Hippocampal formation (tissue), 2 donors: ENCODE measurements at regions not wholly inside any gene's neighbourhood (a gene's known extent, or its start where the extent isn't known, plus 50 kb on each side); places are given as distances from the start of the nearest gene placed in this dataset.
"Not testable (repeated sequence)": the region's sequence is repeated elsewhere in the genome, so short reads cannot be mapped to it uniquely, and the experiment has no call there.

Experiments
- DNase-seq, 2 donors: peaks; one replicate each; lab custom pipeline; 2025; lab: John Stamatoyannopoulos, UW

GRCh38 chr16:49940464-49941224 is 84.4 kb upstream of the CNEP1R1 start:
- DNase-seq = no peak

GRCh38 chr16:49944221-49944620 is 80.8 kb upstream of the CNEP1R1 start:
- DNase-seq = no peak

DNA sequence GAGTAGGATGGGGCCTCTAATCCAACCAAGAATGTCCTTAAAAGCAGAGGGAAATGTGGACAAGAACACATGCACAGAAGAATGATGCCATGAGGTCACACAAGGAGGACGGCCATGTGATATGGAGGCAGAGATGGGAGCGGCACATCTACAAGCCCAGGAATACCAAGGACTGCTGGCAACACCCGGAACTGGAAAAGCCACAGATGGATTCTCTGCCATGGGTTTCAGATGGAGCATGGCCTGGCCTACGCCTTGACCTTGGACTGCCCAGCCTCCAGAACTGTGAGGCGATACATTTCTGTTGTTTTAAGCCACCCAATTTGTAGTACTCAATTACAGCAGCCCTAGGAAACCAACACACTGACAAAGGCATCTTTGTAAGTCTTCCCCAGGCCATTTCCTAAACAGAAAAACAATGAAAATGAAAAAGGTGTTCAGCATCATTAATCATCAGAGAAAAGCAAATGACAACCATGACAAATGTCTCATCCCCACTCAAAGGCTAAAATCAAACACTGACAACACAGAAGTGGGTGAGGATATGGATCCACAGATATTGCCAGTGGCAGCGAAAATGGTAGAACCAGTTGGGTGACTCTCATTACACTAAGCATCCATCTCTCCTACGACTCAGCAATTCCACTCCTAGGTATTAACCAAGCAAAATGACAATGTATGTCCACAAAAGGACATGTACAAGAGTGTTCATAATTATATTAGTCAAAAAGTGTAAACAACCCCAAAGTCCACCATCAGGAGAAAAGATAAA is 76.9 kb upstream of the CNEP1R1 start:
- no peak for DNase-seq

DNA sequence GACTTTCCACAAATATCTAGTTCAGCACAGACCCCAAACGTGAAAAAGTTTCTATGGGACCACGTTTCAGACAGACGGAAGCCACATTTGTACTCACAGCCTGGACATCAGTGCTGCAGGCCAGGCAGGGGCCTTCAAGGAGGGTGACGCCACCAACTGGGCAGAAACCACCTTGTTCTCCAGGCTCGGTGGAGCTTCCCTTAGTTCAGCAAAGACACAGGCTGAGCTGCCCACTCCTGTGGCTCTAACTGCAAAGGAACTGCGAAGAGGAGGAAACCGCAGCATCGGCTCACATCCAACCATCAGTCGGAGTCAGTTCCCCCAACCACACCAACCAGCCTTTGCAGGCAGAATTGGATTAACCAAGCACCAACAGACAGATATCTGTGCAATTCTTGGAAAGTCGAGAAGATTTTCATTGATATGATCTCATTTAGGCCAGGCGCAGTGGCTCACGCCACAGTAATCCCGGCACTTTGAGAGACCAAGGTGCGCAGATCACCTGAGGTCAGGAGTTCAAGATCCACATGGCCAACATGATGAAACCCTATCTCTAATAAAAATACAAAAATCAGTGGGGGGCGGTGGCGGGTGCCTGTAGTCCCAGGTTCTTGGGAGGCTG is 73.3 kb upstream of the CNEP1R1 start:
- DNase-seq = no peak

GRCh38 chr16:49952386-49952785 is 72.6 kb upstream of the CNEP1R1 start:
- no peak for DNase-seq

- no peak for DNase-seq
These were observed 71.9 kb upstream of the CNEP1R1 start for GRCh38 chr16:49953090-49953489.

DNA sequence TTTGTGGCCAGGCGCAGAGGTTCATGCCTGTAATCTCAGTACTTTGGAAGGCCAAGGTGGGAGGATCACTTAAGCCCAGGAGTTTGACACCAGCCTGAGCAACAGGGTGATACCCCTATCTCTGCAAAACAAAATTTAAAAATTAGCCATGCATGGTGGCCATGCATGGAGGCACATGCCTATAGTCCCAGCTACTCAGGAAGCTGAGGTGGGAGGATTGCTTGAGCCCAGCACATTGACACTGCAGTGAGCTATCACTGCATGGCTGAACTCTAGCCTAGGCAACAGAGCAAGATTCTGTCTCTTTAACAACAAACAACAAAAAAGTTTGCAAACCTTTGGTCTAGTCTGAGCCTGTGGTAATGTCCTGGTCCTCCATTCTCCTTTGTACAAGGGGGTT is 69.2 kb upstream of the CNEP1R1 start:
- no peak for DNase-seq

DNA sequence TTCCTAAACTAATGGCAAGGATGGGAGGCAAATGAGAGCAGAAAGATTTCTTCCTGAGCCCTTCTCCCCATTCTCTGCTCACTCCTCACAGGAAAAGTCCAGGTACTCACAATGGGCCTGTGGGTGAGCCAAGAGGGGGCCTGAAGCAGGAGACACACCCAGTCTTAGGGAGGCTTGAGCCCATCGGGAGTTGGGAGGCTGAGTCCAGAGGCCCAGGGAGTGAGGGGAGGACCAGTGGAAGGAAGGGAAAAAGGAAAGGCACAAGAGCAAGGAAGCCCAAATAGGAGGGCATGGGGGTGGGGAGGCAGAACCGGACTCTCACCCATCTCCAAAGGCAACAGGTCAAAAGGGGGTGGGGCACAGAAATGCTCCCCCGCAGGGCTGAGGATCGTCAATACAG is 68.1 kb upstream of the CNEP1R1 start:
- DNase-seq = no peak

DNA sequence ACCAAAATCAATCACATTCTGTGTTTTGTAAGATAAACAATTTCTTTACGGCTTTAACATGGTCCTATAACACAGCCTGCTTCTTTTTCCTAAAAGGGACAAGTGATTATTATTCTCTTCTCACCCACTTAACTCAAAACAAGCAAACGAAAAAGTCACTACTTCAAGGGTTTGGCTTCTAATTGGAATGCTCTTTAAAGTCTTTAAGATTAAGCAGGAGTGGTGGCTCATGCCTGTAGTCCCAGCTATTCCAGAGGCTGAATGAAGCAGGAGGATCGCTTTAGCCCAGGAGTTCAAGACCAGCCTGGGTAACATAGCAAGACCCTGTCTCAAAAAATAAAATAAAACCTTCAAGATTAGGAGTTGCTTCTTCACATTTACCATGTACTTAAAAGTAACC is 66.6 kb upstream of the CNEP1R1 start:
- no peak for DNase-seq

- DNase-seq = no peak
These were observed 65.3 kb upstream of the CNEP1R1 start for GRCh38 chr16:49959552-49960277.

DNA sequence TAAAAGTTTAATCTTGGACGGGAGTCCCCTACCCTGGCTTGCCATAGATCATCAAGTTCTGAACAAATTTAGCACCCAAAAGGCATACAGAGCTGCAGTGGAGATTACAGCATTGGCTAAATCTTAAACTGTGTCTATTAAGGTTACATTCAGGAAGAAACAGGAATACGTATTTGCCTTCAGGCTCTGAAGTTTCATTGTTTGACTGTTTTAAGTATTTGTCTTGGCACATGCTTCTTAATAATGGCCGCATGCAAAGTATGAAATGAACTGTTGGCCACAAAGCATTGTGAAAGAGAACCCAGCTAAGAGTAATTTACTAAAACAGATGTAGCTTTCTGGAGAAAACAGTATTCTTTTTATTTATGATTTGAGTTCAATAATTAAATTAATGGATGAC is 63.9 kb upstream of the CNEP1R1 start:
- DNase-seq = no peak

DNA sequence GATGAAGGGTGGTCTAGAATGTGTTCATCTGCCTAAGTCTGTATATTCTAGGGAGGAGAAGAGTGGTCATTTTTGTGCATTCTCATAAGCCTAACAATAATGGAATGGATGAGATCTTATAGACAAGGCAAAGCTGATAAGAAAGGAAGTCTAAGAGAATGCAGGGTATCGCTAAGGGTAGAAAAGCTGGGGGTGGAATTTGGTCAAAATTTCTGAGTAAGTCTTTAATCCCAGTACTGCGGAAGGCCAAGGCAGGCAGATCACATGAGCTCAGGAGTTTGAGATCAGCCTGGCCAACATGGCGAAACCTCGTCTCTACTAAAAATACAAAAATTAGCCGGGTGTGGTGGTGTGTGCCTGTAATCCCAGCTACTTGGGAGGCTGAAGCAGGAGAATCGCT is 62.5 kb upstream of the CNEP1R1 start:
- DNase-seq = not testable (repeated sequence)

DNA sequence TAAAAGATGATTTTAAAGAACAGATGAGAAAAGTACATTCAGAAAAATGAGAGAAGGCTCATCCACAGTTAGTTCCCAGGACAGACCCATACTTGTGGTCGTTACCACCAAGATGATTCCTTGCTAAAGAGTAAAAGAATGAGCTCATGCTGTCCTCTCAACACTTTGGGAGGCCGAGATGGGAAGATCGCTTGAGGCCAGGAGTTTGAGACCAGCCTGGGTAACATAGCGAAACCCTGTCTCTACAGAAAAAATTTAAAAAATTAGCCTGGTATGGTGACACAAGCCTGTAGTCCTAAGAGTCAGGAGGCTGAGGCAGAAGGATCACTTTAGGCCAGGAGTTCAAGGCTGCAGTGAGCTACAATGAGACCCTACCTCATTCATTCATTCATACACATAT is 60.7 kb upstream of the CNEP1R1 start:
- no peak for DNase-seq

DNA sequence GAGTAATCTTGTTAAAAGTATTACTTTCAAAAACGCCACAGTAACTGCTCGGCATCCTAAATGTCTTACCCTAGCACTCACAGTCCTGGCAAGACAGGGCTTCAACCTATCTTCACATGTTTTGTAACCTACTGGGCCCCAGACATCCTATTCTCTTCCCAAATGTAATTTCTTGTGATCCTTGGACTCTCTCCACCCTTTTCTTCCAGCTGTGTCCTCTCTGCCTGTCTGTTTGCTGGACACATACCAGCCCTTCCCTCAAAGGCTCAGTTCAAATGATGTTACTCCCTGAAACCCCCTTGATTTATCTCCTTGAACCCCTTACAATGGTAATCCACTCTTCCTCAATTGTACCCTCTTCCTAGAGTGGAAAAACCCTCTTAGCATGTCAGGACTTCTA is 60.1 kb upstream of the CNEP1R1 start:
- DNase-seq = no peak

DNA sequence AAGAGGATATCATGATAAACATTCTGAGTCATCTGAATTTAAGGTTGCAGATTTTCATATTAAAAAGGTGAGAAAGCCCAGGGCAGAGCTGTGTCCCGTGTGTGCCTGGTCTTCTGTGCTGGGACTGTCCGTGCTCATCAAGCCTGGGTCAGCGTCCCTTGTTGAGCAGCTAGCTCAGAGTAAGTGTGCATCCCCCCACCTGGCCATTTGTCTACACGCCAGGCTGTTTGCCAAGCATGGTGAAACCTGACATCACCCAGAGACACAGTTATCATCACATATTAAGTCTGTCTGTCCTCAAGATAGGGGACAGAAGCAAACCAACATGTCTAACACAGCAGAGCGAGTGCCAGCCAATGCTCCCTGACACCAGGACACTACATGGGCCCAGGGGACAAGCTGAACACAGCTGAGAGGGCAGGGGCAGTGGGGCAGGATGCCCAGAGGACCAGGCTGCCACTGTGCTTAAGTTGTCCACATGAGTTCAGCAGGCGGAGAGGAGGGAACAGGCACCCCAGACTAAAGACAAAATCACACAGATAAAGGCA is 57.9 kb upstream of the CNEP1R1 start:
- DNase-seq = no peak

DNA sequence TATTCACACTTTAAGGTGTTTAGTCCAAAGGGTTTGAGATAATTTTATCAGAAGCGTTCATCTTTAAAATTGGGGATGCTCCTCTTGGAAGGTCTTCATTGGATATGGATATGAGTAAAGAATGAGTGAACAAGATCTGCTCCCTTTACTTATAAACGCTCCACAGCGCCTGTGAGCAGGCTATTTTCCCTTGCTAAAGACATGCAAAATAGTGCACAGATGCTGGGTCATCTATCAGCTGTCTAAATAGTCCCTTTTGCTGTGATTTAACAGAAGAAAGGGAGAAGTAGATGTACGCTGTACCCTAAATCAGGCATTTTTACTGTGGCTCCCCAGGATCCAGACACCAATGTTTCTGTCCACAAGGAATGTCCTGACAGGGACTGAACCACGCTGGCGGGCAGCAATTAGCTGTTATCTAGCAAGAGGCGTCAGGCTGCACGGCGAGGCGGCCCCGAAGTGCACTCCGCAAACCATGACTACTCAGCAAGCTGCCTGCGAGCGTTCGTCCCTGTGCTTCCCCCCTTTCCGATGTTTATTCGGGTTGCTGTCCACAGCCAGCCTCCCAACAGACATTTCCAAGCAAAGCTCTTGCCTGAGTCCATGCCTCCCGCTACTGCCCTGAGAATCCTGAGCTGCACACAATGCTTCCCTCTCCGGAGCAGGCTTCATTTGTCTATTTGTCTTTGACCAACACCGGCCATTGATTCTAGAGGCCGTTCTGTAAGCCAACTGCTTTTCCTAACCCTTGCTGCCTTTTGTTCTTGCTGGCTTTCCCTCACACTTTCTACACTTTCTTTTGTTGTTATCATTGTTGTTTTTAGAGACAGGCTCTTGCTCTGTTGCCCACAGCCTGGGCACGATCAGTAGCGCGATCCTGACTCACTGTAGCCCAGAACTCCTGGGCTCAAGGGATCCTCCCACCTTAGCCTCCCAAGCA is 55.7 kb upstream of the CNEP1R1 start:
- no peak for DNase-seq

- DNase-seq = no peak
These were observed 54.1 kb upstream of the CNEP1R1 start for GRCh38 chr16:49970797-49971431.

DNA sequence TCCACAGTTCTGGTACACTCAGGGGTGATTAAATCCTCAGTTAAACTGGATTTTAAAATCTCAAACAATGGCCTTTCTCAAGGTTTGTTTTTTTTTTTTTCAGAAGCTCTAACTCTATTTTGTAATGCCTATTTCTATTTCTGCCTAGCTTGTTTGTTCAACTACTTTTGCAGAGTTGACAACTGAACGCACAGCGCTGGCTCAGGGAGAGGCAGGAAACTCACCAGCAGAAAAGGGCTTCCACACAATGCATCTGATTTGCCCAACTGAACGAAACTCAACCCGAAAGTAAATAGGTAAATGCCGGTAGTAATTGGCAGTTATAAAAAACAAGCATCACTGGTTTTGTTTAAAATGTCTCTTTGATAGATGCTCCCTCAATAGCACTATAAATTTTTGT is 52.7 kb upstream of the CNEP1R1 start:
- no peak for DNase-seq

DNA sequence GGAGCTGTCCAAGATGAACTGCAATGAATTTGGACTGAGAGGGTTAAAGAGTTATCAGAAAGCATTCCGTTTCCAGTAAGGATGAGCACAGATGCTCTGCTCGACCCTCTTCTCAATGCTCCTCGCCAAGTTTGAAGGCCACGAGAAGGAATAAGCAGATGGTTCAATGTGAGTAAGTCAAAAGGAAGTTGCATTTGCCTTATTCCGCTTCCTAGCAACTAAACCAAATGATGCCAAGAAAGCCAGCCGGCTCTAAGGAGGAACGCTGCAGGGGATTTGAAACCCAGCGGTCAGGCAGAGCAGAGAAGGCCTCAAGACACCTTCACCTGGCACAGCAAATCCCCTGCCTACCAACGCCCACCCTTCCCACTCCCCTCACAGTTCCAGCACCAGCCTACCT is 52.1 kb upstream of the CNEP1R1 start:
- DNase-seq = no peak
